ENCODE measurements at regions not wholly inside any gene's neighbourhood (a gene's known extent, or its start where the extent isn't known, plus 50 kb on each side); places are given as distances from the start of the nearest gene placed in this dataset.
A peak's percentile ranks its signal among the peaks of the same experiment; 100 is the strongest.

DNA sequence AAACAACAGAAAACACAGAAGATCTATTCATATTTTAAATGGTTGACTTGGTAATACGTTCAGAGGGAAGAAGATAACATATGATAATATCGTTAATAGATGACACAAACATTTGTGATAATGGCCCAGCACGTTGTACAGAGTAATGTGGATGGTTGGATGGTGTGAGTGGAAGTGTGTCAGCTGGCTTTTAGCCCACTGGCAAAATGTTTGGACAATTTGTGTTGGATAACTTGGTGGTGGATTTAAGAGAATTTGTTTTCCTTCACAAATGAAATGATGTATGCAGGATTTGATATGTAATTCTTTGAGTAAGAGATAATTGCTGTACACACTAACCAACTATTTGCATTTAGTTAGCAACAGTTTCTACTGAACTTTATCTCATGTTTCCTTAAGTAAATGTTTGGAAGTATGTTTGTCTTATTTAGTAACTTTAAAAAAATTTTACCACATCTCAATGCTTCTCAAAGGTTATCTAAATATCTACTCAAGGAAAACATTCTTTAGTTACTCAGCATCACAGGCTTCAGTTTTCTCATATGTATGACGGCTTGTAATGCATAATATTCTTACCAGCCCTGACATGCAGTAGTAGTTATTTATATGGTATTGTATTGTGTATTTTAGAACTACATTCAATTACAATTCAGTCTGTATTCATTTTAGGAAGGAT lies 328.5 kb upstream of the GOLIM4 start:
- Mint-ChIP-seq H3K4me3 (ENCODE audit: unreplicated experiment) (no peak overlapping the region), H3K4me1 (ENCODE audit: low read depth) (peaks cover 20% of the 10 kb centered on the region), H3K27me3 (ENCODE audit: low read depth) (no peaks in the 10 kb centered on the region), H3K9me3 (ENCODE audit: low read depth) (peaks cover 3% of the 10 kb centered on the region), H3K27ac (ENCODE audit: unreplicated experiment) (no peak overlapping the region), H3K36me3 (ENCODE audit: low read depth) (no peaks in the 10 kb centered on the region)
- TF ChIP-seq, protein P1, sequence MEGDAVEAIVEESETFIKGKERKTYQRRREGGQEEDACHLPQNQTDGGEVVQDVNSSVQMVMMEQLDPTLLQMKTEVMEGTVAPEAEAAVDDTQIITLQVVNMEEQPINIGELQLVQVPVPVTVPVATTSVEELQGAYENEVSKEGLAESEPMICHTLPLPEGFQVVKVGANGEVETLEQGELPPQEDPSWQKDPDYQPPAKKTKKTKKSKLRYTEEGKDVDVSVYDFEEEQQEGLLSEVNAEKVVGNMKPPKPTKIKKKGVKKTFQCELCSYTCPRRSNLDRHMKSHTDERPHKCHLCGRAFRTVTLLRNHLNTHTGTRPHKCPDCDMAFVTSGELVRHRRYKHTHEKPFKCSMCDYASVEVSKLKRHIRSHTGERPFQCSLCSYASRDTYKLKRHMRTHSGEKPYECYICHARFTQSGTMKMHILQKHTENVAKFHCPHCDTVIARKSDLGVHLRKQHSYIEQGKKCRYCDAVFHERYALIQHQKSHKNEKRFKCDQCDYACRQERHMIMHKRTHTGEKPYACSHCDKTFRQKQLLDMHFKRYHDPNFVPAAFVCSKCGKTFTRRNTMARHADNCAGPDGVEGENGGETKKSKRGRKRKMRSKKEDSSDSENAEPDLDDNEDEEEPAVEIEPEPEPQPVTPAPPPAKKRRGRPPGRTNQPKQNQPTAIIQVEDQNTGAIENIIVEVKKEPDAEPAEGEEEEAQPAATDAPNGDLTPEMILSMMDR (IDR thresholded peaks at IDR 0.05), result no peak
- DNase-seq (ENCODE audit: low spot score), result no peak

DNA sequence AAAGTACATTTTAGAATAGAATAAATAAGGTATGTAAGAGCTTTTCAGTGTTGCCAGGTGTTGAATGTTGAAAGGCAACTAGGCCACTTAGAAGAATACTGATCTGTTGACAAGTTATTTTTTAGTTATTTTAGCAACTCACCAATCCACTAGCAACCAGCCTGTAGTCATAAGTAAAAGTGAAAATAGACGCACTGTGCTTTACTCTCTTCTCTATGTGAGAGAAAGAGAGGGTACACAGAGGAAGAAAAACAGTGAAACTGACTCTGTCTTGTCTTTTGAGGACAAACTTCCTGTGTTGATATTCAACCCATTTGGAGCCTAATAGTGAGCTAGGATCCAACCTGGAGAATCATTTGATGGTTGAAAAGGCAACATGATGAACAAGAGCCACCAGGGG lies 327.1 kb upstream of the GOLIM4 start:
- Mint-ChIP-seq H3K9me3 (ENCODE audit: low read depth) (peaks cover 3% of the 10 kb centered on the region), H3K4me3 (ENCODE audit: unreplicated experiment) (no peak overlapping the region), H3K4me1 (ENCODE audit: low read depth) (peaks cover 20% of the 10 kb centered on the region), H3K27me3 (ENCODE audit: low read depth) (no peaks in the 10 kb centered on the region), H3K36me3 (ENCODE audit: low read depth) (no peaks in the 10 kb centered on the region), H3K27ac (ENCODE audit: unreplicated experiment) (no peak overlapping the region)
- TF ChIP-seq, protein P1 (IDR thresholded peaks at IDR 0.05), result peak; percentile 30
- DNase-seq (ENCODE audit: low spot score), result no peak

DNA sequence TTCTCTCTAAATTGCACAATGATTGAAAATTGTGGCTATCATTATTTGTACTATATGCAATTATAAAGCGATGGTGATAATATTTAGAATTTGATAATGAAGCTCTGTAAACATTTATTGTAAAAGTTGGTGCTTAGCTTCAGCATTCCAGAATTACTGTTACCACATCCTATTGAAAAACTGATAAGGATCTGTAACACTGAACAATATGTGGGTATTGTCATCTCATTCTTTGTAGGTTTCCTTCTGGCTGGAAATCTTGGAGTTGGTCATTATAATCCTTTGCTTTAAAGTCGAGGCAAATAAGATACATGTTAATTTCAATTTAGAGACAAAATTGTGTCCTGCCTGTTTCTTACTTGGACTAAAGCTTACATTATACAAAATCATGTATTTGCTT lies 323.4 kb upstream of the GOLIM4 start:
- DNase-seq (ENCODE audit: low spot score), result no peak
- Mint-ChIP-seq H3K27ac (ENCODE audit: unreplicated experiment) (no peak overlapping the region), H3K4me3 (ENCODE audit: unreplicated experiment) (no peak overlapping the region), H3K36me3 (ENCODE audit: low read depth) (no peaks in the 10 kb centered on the region), H3K9me3 (ENCODE audit: low read depth) (no peaks in the 10 kb centered on the region), H3K27me3 (ENCODE audit: low read depth) (no peaks in the 10 kb centered on the region), H3K4me1 (ENCODE audit: low read depth) (peaks cover 3% of the 10 kb centered on the region)
- TF ChIP-seq, protein P1 (IDR thresholded peaks at IDR 0.05), result no peak

DNA sequence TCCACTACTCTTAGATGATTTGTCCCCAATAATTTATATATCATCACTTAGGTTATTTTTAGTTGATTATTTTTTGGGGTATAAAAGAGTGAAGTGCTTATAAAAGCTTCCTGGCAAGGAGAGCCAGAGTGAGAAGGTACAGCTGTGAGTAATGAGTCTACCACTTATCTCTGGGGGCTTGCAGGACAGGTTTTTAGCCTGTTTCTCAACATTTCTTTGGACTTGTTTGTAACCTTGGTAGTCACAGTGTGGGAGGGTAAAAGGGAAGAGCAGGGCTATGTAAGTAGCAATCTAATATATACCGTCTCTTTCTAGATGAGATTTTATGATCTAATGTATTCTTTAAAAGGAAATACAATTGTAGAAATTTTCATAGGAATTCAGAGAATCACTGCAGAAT lies 321.3 kb upstream of the GOLIM4 start:
- Mint-ChIP-seq H3K27me3 (ENCODE audit: low read depth) (no peaks in the 10 kb centered on the region), H3K4me1 (ENCODE audit: low read depth) (no peaks in the 10 kb centered on the region), H3K9me3 (ENCODE audit: low read depth) (no peaks in the 10 kb centered on the region), H3K36me3 (ENCODE audit: low read depth) (no peaks in the 10 kb centered on the region), H3K4me3 (ENCODE audit: unreplicated experiment) (no peak overlapping the region), H3K27ac (ENCODE audit: unreplicated experiment) (no peak overlapping the region)
- DNase-seq (ENCODE audit: low spot score), result no peak
- TF ChIP-seq, protein P1 (IDR thresholded peaks at IDR 0.05), result no peak

DNA sequence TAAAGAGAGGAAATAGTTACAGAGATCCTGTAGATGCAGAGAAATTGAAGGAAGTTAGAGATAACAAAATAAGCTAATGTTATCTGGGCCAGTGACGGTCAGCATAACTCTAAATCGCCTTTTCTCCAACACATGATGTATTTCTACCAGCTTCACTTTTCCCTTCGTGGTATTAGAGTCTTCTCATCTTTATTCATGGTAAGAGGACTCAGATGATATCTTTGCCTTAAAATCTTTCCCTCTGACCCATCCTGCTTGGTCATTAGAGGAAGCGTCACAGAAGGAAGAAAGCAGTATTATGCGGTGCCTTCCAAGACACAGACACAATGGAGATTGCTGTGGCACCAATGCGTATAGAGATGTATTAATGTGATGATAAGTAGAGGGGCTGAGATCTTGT lies 320.7 kb upstream of the GOLIM4 start:
- H3K27ac Mint-ChIP-seq (ENCODE audit: unreplicated experiment), result no peak overlapping the region
- TF ChIP-seq, protein P1 (IDR thresholded peaks at IDR 0.05), result no peak
- no peaks in the 10 kb centered on the region for H3K9me3 Mint-ChIP-seq (ENCODE audit: low read depth)
- H3K4me3 Mint-ChIP-seq (ENCODE audit: unreplicated experiment), result no peak overlapping the region
- DNase-seq (ENCODE audit: low spot score), result no peak
- no peaks in the 10 kb centered on the region for H3K4me1 Mint-ChIP-seq (ENCODE audit: low read depth)
- no peaks in the 10 kb centered on the region for H3K27me3 Mint-ChIP-seq (ENCODE audit: low read depth)
- H3K36me3 Mint-ChIP-seq (ENCODE audit: low read depth), result no peaks in the 10 kb centered on the region
